OCI-LY1 (cell line): ENCODE measurements at regions not wholly inside any gene's neighbourhood (a gene's known extent, or its start where the extent isn't known, plus 50 kb on each side); places are given as distances from the start of the nearest gene placed in this dataset.

Experiments used
- H2AFZ ChIP-seq: fragments of 200-600 bp; sonication (generic), shearing (Covaris generic); 2 replicates; pipeline ENCODE4 v1.6.0; 2014; ENCODE audit warnings: antibody characterized with exemption, mild to moderate bottlenecking, low read length
- H3F3A ChIP-seq: fragments of 200-600 bp; sonication (generic), shearing (Covaris generic); 2 replicates; pipeline ENCODE4 v1.6.0; 2014; ENCODE audit warnings: mild to moderate bottlenecking, antibody characterized with exemption, low read length, moderate library complexity; ENCODE audit not compliant: insufficient read depth
- H3K27ac ChIP-seq: fragments of 200-600 bp; sonication (generic); 2 replicates; pipeline ENCODE4 v1.5.1; 2014; ENCODE audit warnings: low read length, mixed run types, mild to moderate bottlenecking, low read depth; ENCODE audit not compliant: poor library complexity, severe bottlenecking
- H3K27me3 ChIP-seq: fragments of 200-600 bp; sonication (generic); 2 replicates; pipeline ENCODE4 v1.6.0; 2014; ENCODE audit warnings: antibody characterized with exemption, mild to moderate bottlenecking, low read length, moderate library complexity; ENCODE audit not compliant: insufficient read depth
- H3K36me3 ChIP-seq: fragments of 200-600 bp; sonication (generic); 2 replicates; pipeline ENCODE4 v1.6.1; 2014; ENCODE audit warnings: mild to moderate bottlenecking, antibody characterized with exemption, low read length, moderate library complexity, mixed read lengths; ENCODE audit not compliant: insufficient read depth
- H3K4me1 ChIP-seq: fragments of 200-600 bp; sonication (generic); 2 replicates; pipeline ENCODE4 v1.5.1; 2014; ENCODE audit warnings: mild to moderate bottlenecking, low read length, moderate library complexity; ENCODE audit not compliant: insufficient read depth, severe bottlenecking
- H3K4me2 ChIP-seq: fragments of 200-600 bp; sonication (generic), shearing (Covaris generic); 2 replicates; pipeline ENCODE4 v1.6.1; 2014; ENCODE audit warnings: low read length
- H3K4me3 ChIP-seq: fragments of 200-600 bp; sonication (generic); 2 replicates; pipeline ENCODE4 v1.5.1; 2014; ENCODE audit warnings: low read length, low read depth, mild to moderate bottlenecking, mixed read lengths; ENCODE audit not compliant: poor library complexity, severe bottlenecking
- H3K79me2 ChIP-seq: fragments of 200-600 bp; shearing (Covaris generic); 2 replicates; pipeline ENCODE4 v1.6.1; 2016; ENCODE audit warnings: mixed run types, low read length, mixed read lengths; ENCODE audit not compliant: insufficient read depth
- H3K9ac ChIP-seq: fragments of 200-600 bp; sonication (generic), shearing (Covaris generic); 2 replicates; pipeline ENCODE4 v1.6.1; 2014; ENCODE audit warnings: mild to moderate bottlenecking, low read length, mixed read lengths
- H3K9me2 ChIP-seq: fragments of 200-600 bp; sonication (generic), shearing (Covaris generic); 2 replicates; pipeline ENCODE4 v1.6.1; 2014; ENCODE audit warnings: low read depth, mild to moderate bottlenecking, low read length, mixed read lengths
- H3K9me3 ChIP-seq: fragments of 200-600 bp; shearing (Covaris generic); 2 replicates; pipeline ENCODE4 v1.6.1; 2014; ENCODE audit warnings: low read length, mixed read lengths
- H4K20me1 ChIP-seq: fragments of 200-600 bp; sonication (generic), shearing (Covaris generic); 2 replicates; pipeline ENCODE4 v1.6.0; 2016; ENCODE audit warnings: mild to moderate bottlenecking, low read length; ENCODE audit not compliant: insufficient read depth
- EZH2 ChIP-seq: fragments of 200-600 bp; sonication (generic), shearing (Covaris generic); IDR thresholded peaks from 2 replicates; pipeline ENCODE4 v1.8.0; 2017; ENCODE audit warnings: borderline replicate concordance, mixed run types, mild to moderate bottlenecking, antibody characterized with exemption, low read length, moderate library complexity, mixed read lengths
- TF ChIP-seq, protein P1 (sequence below): fragments of 200-600 bp; sonication (generic), shearing (Covaris generic); IDR thresholded peaks from 2 replicates; pipeline ENCODE4 v1.5.1; 2017; ENCODE audit warnings: mild to moderate bottlenecking, antibody characterized with exemption, low read length, moderate library complexity, mixed read lengths

DNA sequence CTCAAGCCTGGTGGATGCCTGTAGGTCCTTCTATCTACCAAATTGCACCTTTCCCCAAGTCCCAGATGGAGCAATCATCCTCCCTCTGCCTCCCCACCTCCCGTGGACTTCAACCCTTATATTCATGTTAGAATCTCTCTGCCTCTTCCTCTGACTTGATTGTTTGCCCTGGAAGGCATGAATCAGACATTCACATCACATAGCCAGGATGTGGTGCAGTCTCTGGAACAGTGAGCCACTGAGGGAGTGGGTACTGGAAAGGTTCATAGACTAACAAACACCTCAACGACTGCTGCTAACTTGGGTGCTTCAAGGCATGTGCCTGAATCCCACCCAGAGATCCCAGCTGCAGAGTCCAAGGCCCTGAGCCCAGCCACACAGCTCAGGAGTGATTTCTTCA is 494.0 kb downstream of the TNS3 start:
- no peaks in the 10 kb centered on the region for H3F3A ChIP-seq
- H3K79me2 ChIP-seq = no peaks in the 10 kb centered on the region

DNA sequence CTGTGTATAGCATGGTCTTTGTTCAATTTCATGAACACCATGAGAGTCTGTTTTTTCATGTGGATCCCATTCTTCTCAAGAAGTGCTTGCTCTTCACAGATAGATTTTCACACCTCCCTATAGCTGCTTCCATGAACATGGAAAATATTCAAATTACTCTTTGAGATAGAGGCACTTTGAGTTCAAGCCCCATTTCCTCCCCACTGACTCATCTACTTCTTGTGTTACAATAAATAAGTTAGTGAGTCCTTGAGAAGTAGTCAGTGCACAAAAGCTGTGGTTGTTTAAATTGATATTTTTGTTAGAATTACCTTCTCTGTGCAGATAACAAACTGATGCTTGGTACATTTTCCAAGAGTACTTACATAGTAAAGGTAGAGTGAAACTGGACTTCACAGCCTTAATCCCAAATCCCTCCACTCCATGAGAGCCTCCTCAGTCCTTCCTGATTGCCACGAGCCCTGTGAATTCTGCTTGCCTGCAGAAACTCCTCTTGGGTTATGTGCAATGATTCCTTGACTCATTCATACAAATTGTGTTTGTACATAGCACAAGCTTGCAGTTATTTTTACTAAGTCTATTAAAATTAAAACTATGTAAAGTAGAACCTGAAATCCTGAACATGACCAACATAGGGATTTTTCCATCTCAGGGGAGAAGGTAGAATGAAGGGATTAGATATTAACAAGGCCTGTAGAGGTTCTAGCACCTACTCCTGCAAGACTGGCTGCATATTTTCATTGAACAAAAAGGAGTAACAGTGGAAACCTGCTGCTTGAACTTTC is 496.2 kb downstream of the TNS3 start:
- H3K9me3 ChIP-seq = no peaks in the 10 kb centered on the region
- H3K36me3 ChIP-seq = no peaks in the 10 kb centered on the region
- H3K4me2 ChIP-seq = no peak overlapping the region
- no peaks in the 10 kb centered on the region for H3K4me1 ChIP-seq
- no peaks in the 10 kb centered on the region for H3F3A ChIP-seq
- H3K9me2 ChIP-seq = no peaks in the 10 kb centered on the region
- H3K9ac ChIP-seq = no peak overlapping the region
- no peak overlapping the region for H3K27ac ChIP-seq
- no peaks in the 10 kb centered on the region for H3K27me3 ChIP-seq
- no peaks in the 10 kb centered on the region for H4K20me1 ChIP-seq
- no peak overlapping the region for H3K4me3 ChIP-seq
- TF ChIP-seq, protein P1, sequence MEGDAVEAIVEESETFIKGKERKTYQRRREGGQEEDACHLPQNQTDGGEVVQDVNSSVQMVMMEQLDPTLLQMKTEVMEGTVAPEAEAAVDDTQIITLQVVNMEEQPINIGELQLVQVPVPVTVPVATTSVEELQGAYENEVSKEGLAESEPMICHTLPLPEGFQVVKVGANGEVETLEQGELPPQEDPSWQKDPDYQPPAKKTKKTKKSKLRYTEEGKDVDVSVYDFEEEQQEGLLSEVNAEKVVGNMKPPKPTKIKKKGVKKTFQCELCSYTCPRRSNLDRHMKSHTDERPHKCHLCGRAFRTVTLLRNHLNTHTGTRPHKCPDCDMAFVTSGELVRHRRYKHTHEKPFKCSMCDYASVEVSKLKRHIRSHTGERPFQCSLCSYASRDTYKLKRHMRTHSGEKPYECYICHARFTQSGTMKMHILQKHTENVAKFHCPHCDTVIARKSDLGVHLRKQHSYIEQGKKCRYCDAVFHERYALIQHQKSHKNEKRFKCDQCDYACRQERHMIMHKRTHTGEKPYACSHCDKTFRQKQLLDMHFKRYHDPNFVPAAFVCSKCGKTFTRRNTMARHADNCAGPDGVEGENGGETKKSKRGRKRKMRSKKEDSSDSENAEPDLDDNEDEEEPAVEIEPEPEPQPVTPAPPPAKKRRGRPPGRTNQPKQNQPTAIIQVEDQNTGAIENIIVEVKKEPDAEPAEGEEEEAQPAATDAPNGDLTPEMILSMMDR = no peak
- TF ChIP-seq EZH2 = no peak
- H2AFZ ChIP-seq = no peak overlapping the region
- no peaks in the 10 kb centered on the region for H3K79me2 ChIP-seq

More for the DNA sequence above, 494.0 kb downstream of the TNS3 start:
- no peaks in the 10 kb centered on the region for H3K9me3 ChIP-seq
- H3K27ac ChIP-seq = no peak overlapping the region
- H3K9ac ChIP-seq = no peak overlapping the region
- H3K4me3 ChIP-seq = no peak overlapping the region
- H4K20me1 ChIP-seq = no peaks in the 10 kb centered on the region
- no peak for TF ChIP-seq EZH2
- TF ChIP-seq, protein P1 = no peak
- H3K4me1 ChIP-seq = peaks cover 7% of the 10 kb centered on the region
- no peak overlapping the region for H2AFZ ChIP-seq
- no peak overlapping the region for H3K4me2 ChIP-seq
- H3K27me3 ChIP-seq = no peaks in the 10 kb centered on the region
- no peaks in the 10 kb centered on the region for H3K36me3 ChIP-seq
- no peaks in the 10 kb centered on the region for H3K9me2 ChIP-seq

DNA sequence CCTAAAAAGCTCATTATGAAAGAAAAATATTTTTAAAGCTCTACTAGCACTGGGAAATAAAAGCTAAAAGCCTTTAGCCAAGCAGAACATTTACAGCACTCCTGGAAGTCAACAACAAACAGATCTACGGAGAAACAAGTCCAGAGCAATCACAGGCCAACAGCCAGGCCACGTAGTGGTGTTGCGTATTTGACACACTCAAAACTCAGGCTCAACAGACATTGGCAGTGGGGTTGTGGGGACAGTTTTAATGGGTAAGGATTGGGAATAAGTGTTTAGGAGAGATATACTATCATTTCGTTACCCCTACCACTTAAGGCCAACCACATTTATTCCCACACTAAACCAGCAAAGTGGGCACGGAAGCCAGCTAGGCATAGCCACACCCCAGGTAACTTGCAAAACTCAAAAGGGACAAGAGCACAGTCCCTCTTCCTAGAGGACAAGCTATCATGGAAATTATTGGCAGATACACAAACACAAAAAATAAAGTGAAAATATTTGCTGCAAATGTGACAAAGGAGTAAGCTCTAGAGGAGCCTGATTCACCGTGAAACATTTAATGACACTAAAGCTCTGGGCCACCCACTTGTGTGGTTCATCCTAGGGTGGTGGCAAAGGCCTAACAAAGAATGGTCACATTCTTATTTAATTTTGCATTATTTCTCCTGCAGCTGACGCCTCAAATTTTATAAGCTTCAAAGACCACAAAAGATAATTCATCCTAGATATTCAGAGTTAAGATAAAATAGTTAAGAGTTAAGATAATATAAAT is 498.2 kb downstream of the TNS3 start:
- Histone ChIP-seq H4K20me1 (no peaks in the 10 kb centered on the region), H3K4me1 (no peaks in the 10 kb centered on the region), H3K27me3 (no peaks in the 10 kb centered on the region), H3K27ac (no peak overlapping the region), H3K9me3 (no peaks in the 10 kb centered on the region), H3K9me2 (no peaks in the 10 kb centered on the region), H3K79me2 (no peaks in the 10 kb centered on the region), H3K9ac (no peak overlapping the region), H3K36me3 (no peaks in the 10 kb centered on the region), H3K4me3 (no peak overlapping the region), H3F3A (no peaks in the 10 kb centered on the region), H3K4me2 (no peak overlapping the region), H2AFZ (no peak overlapping the region)
- no peak for TF ChIP-seq EZH2
- TF ChIP-seq, protein P1 = no peak
